Dermis blood vessel endothelial cell (primary cell): ENCODE measurements at regions not wholly inside any gene's neighbourhood (a gene's known extent, or its start where the extent isn't known, plus 50 kb on each side); places are given as distances from the start of the nearest gene placed in this dataset.
"Not testable (repeated sequence)": the region's sequence is repeated elsewhere in the genome, so short reads cannot be mapped to it uniquely, and the experiment has no call there.

Source experiments
- DNase-seq: peaks from one replicate; pipeline ENCODE4 v3.0.0; 2010

GRCh38 chr1:101428562-101428961 lies 191.7 kb downstream of the S1PR1 start:
- DNase-seq = no peak

DNA sequence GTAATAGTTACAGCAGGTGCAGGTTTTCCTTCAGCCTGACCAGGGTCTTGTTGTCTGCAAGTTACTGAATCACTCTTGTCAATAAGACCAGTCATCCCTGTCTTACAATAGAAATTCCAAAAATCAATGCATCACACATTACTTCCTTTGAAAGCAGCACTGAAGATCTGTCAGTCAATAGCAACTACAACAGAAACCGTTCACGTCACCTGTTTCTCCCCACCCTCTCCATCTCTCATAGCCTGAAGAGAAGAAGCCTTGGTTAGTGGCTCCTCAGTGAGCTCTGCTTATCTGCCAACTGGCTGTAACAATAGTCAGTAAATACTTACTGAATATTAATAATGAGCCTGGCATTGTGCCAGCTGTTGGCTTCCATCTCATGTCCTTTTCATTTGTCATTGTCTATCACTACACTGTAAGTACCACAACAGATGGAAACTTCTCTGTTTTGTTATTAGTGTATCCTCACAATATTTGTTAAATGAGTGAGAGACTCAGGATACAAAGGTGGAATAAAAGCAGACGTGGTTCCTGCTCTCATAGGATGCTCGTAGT lies 195.2 kb downstream of the S1PR1 start:
- DNase-seq = peak; percentile 9

DNA sequence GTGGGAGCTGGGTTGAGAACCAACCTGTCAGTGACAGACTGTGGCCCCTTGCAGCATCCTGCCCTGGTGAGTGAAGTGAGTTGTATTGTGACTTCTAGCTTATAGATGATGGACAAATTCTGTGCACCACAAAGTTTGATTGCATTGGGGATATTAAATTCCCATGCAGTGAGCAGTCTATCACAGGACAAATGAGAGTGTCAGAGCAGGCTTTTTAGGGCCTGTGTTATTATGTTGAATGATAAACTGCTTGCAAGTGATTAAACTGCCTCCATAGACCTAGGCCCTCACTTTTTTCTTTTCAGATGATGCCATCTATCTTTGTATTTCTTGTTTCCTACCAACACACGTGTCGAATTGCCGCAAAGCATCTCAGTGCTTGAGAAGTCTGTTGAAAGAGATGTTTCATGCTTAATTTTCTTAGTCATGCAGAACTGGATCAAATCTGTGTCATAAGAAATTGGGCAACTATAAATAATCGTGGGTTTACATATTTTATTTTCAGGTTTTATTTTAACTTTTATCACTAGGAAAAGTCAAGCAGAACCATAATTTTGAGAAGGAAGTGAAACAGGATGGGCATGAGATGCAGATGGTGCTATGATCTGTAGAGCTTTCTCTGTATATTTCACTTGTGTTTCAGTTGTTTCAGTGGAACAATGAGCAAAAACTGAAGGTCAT lies 199.2 kb downstream of the S1PR1 start:
- DNase-seq = no peak

GRCh38 chr1:101437800-101438199 lies 201.0 kb downstream of the S1PR1 start:
- DNase-seq = peak; percentile 21

DNA sequence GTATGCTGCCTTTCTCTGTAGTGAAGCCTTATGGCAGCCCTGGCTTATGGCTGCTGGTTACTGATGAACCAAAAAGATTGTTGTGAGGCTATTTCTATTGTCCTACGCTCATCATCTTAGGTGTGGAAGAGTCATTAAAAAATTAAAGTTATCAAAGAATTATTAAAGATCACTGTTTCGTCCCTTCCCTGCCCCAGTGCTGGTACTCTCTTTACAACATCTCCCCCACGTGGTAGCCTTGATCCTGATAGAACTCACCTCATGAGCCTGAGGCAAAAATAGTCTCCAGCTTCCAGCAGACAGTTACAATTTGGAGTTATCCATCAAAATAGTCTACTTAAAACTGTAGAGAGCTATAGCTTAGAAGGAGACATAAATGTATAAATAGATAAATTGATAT lies 201.5 kb downstream of the S1PR1 start:
- DNase-seq = peak; percentile 73

DNA sequence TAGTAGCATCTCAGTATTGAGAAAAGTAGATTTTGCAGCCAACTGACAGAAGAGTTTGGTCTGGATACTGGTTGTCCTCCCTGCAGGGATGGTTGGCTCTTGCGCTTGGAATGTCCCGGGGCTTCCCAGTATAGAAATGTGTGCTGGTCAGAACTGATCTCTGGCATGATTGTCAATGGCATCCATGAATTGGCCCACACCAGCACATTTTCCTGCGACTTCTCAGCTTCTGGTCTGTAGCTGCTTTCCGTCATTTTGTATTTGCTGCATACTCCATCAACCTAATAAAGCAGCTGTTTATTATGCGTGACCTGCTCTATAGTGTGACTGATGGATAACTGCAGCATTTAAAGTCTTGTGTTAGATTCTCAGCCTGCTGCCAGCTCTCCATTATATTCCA lies 203.7 kb downstream of the S1PR1 start:
- no peak for DNase-seq

DNA sequence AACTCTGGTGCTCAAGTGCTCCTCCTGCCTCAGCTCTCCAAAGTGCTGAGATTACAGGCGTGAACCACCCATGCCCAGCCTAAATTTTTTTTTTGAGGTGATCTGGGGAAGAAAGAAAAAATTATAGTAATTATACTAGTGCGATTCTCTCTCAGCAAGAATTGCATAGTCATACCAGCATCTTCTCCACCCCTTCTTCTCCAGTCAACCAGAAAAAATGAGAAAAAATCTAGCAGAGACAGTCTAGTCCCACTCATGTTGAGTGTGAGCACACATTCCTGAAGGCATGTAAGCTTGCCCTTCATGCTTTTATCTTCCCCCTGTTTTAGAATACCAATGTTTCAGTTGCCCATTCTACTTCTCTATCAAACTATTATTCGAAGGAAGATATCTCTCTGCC lies 207.6 kb downstream of the S1PR1 start:
- no peak for DNase-seq

DNA sequence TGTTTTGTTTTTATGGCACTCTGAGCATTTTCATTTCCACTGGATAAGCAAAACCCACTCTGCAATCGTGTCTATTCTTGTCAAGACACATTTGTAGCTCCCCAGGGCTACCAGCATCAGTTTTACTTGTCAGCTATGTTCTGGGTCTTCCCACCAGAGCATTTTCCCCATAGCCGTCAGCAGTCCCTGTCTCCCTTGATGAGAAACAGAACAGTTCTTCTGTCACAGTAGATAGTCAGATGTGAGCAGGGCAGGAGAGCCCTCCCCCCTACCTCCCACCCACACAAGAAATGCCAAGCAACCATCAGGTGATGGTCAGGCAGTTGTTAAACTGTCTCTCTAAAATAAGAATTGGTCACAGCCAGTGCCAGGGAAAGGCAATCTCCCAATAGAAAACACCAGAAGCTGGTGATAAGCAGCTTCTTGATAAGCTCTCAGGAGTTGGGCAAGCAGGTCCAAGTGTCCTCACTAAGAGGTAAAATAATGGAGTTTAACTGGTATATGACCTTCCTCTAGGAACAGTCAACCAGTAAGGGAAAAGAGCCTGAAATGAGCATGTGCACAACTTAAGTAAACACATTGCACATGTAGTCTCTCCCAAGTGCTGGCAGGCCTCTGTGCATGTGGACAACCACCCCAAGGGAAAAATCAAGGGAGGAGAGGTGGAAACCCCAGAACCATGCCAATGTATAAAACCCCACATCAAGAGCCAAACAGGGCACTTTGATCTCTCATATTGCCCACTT lies 208.2 kb downstream of the S1PR1 start:
- DNase-seq = no peak

DNA sequence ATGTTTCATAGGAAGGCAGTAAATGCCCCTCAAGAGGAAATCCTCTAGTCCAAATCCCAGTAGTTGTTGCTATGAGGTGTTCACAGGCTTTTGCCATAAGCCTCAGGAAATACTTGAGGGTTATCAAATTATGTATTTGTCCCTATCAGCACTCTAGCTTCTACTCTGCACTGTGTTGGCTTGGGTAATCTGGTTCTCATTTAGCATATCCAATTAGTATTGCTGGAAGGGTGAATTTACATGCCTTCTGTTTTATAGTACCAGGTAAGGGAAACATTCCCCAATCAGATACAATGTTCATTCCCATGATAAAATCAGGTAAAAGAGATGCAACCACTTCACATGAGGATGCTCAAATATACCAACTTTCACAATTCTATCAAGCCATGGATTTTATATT lies 211.2 kb downstream of the S1PR1 start:
- no peak for DNase-seq

GRCh38 chr1:101450691-101451090 lies 213.9 kb downstream of the S1PR1 start:
- DNase-seq = not testable (repeated sequence)

DNA sequence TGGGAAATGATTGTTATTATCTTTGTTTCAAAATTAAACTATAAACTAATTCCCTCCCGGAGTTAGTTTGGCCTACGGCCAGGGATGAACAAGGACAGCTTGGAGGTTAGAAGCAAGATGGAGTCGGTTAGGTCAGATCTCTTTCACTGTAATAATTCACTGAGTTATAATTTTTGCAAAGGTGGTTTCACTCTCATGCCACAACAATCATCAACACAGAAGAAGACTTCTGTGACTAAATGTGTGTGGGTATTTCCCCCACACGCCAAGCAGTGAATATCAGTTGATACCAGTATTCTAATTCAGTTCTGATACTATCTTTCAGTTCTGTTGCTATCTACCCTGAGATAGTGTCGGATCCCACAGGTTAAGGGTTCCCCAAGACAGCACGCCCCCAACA lies 215.1 kb downstream of the S1PR1 start:
- DNase-seq = no peak

- no peak for DNase-seq
These were observed 216.0 kb downstream of the S1PR1 start for GRCh38 chr1:101452825-101453224.

DNA sequence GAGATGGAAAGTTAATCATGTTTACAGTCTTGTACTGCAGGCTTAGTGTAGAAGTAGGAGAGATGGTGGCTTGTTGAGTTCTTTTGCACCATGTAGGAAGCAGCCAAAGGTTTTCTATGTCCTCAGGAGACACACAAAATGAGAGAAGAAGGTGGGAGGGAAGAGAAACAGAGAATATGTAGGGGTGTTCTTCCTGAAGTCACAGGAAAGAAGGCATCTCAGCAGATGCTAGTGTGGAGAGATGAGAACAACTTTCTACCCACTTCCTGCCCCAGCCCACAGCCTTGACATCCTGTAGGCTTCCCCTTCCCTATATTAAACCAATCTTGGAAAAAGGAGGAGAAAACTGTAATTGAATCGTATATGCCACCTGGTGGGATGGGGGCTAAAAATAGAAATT lies 217.0 kb downstream of the S1PR1 start:
- no peak for DNase-seq

GRCh38 chr1:101455166-101455565 lies 218.3 kb downstream of the S1PR1 start:
- DNase-seq = no peak

DNA sequence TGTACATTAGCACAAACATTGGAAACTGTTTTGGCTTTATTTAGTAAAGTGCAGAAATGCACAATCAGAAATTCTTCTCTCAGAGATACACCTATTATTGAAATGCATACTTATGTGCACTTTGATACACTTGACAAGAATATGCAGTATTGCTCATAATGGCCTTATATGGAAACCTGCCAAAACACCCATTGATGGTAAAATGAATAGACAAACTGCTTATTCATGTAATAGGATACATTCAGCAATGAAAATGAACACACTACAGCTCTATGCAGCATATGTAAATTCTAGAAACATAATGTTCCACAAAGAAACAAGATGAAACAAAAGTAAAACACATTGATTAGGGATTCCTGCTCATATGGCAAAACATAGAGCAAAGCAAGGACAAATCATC lies 223.9 kb downstream of the S1PR1 start:
- DNase-seq = no peak

DNA sequence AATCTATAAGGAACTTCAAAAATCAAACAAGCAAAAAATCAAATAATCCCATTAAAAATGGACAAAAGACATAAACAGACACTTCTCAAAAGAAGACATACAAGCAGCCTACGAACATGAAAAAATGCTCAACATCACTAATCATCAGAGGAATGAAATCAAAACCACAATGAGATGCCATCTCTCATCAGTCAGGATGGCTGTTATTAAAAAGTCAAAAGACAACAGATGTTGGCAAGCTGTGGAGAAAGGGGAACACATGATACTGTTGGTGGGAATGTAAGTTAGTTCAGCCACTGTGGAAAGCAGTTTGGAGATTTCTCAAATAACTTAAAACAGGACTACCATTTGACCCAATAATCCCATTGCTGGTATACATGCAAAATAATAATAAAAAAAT lies 226.4 kb downstream of the S1PR1 start:
- DNase-seq = no peak

GRCh38 chr1:101465941-101466340 lies 229.1 kb downstream of the S1PR1 start:
- no peak for DNase-seq

DNA sequence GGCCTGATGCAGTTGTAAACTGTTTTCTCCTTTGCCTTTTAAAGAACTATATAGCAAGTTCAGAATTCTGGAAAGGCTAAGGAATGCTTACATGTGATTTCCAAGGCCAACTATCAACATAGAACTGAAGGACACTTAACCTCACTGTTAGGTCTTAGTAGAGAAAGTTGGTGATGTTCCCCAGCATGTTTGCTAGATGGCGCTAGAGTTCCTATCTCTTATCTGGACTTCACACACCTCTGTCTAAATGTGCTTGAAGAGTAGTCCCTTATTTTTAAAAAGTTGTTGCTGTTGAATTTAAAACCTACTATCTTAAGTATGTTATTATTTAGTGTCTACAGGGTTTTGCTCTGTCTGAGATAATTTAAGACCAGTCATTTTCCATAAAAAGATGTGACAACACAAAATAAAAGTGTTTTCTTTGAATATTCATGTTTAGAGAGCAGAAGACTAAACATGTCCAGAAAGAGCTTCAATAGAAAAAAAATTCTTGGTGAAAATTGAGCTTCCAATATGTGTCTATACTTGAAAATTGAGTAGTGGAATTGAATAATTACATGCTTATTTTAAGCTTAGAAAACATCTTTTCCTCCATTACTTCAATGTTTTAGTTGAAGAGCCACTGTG lies 237.3 kb downstream of the S1PR1 start:
- DNase-seq = peak; percentile 44

DNA sequence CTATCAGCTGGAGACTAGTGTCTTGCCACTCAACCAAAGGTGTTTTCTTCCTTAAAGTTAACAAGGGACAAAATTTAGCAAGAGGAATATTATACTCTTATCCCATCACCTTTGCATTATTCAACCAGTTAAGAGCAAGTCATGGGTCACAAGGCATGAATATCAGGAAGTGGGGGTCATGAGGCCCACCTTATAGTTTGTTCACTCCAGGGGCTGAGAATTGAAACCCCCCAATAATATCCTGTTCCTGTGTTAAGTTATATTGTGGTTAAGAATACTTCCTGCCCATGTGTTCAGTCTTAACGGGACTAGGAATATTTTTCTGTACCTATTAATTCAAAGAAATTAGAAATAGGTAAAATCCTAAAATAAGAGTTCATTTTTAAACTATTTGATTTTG lies 239.7 kb downstream of the S1PR1 start:
- DNase-seq = no peak

DNA sequence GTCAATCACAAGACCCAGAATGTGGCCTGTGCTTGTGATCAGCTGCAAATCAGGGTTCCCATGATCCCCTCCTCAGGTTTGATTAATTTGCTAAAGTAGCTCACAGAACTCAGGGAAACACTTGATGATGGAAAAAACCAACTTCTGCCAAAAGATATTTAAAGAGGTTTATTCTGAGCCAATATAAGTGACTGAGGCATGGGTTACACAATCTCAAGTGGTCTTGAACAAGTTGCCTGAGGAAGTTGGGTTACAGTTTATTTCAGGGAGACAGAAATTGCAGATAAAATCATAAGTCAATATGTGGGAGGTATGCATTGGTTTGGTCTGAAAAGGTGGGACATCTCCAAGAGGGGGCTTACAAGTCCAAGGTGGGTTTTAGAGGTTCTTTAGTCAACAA lies 243.1 kb downstream of the S1PR1 start:
- DNase-seq = no peak

DNA sequence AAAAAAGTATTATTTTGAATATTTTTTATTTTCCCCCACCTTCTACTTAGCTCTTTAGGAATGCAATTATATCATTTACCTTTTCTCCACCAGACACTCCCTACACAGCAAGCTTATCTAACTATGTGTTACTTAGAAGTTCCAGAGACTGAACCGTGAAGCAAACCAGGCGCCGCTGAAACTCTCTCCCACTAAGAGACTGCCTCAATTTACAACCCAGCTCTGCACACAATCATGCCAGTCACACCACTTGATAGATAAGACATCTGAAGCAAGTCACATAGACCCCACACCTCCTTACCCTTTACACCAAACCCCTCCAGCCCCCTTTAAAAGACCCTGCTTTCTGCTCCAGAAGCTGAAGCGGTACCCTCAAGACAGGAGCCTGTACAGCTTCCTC lies 245.5 kb downstream of the S1PR1 start:
- DNase-seq = no peak

GRCh38 chr1:101483982-101484688 lies 247.3 kb downstream of the S1PR1 start:
- DNase-seq = no peak

GRCh38 chr1:101484689-101485338 lies 248.0 kb downstream of the S1PR1 start:
- DNase-seq = no peak
